NCI-H2227 (cell line): ENCODE measurements at regions not wholly inside any gene's neighbourhood (a gene's known extent, or its start where the extent isn't known, plus 50 kb on each side); places are given as distances from the start of the nearest gene placed in this dataset.

ENCODE experiments used
- DNase-seq: peaks from one replicate; lab custom pipeline; 2025; ENCODE audit not compliant: unreplicated experiment; lab: John Stamatoyannopoulos, UW

DNA sequence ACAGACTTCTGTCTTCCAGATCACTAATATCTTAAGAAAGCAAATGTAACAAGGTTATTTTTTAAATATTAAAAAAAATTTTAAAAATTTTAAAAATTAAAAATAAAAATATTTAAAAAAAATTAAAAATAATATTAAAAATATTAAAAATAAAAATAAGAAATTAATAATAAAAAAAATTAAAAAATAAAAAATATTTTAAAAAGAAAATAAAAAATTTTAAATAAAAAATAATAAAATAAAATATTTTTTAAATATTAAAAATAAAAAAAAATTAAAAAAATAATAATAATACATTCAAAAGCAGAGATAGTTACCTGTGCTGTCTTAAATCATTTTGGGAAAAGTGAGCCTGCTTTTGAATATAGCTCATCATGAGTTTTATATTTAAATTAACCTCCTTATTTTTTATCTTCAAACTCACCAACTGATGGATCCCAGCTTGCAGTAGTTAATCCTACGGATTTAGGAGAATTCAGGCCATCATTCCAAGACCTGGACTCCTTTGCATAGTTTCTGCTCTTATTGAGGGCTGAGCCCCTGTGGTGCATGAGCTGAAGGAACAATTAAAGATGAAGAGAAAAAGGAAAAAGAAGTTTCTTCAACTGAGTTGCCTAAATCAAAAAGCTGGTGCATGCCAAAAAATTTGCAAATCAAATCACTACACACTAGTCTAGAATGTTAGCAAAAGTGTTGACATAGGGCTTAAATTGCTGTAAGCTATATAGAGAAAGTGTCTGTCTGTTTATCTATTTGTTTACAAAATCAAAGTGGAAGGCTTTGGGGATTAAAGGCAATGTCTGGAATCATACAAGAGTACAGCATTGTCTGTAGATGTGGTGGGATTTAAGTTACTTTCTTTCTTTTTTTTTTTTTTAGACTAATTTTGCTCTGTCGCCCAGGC, 50.5 kb upstream of the ZNF438 start:
- DNase-seq = no peak

DNA sequence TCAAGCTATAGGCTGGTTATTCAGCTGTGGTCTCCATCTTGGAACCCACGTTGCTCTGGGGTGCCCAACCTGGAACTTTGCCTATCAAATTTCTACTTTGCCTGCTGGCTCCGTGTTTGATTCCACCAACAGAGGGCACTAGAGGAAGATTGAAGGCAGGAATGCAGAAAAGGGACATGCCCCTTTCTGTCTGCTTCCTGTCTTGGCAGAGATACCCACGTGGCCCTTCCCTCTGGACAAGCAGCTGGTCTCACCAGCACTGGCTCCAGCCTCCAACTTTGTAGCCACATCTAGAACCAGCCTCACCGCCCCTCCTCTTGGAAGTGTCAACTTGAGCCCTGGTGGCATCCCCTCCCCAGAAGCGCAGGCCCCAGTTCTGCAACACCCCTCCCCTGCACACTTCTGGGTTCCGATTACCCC, 52.1 kb upstream of the ZNF438 start:
- peak; percentile 1 for DNase-seq

DNA sequence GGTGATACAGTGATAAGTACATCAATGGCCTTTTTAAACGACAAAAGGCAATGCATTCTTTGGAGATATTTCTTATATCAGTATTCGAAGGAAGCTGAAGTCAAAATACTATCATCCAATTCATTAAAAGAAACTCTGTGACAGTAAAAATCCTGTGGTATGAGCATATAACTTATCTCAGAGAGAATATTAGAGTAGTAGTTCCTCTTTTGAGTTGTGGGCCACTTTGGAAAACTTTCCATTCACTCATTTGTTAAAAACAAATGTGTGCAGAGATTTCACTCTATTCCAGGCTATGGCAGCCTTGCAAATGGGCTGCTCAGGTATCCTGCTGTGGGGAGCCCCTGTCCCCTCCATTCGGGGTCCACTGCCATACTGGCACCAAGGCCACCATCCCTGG, 55.3 kb upstream of the ZNF438 start:
- no peak for DNase-seq

GRCh38 chr10:31087851-31088250, 56.2 kb upstream of the ZNF438 start:
- DNase-seq = no peak

DNA sequence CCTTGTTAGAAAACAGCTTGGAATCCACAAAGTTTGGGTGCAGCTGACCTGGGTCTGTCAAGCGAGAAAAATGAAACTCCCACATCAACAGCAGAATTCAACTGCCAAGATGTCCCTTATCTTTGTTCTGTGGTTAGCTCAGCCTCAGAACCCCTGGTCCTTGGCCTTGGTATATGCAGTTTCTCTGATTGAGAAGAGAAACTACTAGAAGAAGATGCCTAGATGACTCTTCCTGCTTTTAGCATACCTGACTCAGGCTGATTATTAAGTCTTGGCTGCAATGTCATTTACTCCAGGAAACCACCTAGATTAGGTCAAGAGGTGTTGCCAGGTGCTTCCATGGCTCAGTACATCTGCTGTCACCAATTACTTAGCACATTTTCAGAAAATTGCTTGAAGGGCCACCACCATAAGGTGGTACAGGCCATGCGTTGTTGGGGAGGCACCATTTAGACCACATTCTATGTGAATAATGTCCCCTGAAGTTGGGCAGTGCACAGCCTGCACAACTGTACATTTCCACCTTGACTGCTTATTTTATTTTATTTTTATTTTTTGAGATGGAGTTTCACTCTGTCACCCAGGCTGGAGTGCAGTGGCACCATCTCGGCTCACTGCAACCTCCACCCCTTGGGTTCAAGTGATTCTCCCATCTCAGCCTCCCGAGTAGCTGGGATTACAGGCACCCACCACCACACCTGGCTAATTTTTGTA, 59.4 kb upstream of the ZNF438 start:
- DNase-seq = no peak

DNA sequence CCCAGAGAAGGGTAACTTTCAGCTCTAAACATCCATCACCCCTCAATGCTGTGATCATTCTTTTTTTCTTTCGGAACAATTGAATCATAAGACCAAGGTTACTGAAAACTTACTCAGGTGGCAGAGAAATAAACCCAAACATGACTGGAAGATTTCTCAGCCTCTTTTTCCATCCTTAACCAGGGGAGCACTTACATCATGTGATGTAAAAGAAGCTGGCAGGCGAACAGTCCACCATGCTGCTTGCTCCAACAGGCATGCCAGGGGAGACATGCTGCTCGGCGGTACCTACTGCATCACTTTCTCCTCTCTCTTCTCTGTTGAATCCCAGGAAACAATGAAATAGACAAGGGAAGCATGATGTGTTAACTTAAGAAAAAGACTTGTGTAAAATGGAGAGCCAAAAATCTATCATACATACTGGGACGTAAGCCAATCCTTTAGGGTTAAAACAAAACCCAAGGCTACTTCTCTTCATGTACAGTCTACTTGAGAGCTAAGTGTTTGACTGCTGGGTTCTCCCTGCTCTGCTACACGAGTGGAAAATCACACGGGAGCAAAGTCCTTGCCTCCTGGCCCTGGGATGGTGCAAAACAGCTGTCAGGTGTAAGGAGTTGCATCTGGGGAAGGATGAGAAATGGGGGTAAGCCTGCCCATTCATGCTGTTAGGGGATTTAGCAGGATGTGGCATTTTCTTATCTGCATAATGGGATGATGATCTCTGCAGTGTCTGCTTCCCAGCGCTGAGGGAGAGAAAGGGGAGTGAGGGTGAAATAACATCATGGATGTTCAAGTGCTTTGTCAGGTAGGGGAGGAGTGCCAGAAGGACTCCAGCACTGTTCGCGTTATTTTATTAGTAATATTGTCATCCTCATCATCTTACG, 64.3 kb upstream of the ZNF438 start:
- DNase-seq = no peak

DNA sequence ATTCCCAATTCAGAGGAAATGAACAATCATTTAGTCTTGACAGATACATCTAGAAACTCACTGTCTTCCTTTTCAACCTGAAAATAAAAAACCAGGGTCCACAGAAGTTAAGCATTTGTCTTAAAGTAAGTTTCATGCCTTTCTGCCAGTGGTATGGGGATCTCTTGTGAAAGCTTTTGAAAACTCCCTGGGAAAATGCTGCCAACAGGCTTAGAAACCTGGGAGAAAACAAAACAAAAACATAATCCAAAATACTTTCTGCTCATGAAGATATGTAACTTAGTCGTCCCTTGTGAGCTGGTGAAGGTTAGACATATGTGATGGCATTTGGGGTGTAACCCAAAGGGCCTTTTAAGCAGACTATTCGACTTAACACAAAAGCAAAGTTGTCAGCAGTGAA, 66.4 kb upstream of the ZNF438 start:
- no peak for DNase-seq

GRCh38 chr10:31099094-31099493, 67.4 kb upstream of the ZNF438 start:
- no peak for DNase-seq

- DNase-seq = no peak
Measured at GRCh38 chr10:31099664-31100063, 68.0 kb upstream of the ZNF438 start.

DNA sequence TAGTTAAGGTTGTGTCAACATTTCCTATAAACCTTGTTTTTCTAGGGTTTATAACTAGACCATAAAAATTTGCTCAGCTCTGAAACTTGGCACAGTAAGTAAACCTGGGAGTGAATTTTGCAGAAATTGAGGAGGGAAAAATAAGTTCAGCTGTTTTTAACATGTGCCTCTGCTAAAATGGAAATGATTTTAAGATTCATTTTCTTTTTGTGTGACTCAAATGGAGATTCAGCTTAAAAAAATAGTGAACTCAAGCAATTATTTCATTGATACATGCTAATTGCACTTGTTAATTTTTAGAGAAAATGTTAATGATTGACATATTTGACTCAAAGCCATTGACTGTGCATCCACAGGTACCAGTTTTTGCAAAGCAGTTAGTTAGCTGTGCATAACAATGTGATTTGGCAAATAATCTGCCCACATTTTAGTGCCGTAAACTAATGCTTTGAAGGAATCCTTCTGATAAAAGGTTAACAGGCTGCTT, 68.5 kb upstream of the ZNF438 start:
- DNase-seq = no peak

- DNase-seq = no peak
Measured at GRCh38 chr10:31100662-31101061, 69.0 kb upstream of the ZNF438 start.

- no peak for DNase-seq
Measured at GRCh38 chr10:31101123-31101522, 69.5 kb upstream of the ZNF438 start.

- no peak for DNase-seq
Measured at GRCh38 chr10:31102421-31102820, 70.8 kb upstream of the ZNF438 start.

GRCh38 chr10:31103112-31103511, 71.4 kb upstream of the ZNF438 start:
- DNase-seq = no peak

DNA sequence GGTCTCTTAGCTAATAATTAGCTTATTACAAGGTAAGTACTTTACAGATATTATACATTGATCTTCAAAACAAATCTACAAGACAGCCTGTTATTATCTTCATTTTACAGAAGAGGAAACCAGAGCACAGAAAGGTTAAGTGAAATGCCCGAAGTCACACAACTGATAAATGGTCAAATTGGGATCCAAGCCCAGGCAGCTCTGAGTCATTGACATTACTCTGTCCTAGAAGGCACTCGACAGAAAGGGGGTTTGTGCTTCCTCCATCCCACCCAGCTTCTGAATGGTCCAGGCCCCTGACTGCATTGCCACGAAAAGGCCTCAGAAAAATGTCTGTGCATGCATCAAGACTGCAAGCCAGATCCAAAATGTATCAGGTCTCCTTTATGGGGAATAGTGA, 81.3 kb upstream of the ZNF438 start:
- no peak for DNase-seq

GRCh38 chr10:31116226-31116625, 84.6 kb upstream of the ZNF438 start:
- DNase-seq = no peak

DNA sequence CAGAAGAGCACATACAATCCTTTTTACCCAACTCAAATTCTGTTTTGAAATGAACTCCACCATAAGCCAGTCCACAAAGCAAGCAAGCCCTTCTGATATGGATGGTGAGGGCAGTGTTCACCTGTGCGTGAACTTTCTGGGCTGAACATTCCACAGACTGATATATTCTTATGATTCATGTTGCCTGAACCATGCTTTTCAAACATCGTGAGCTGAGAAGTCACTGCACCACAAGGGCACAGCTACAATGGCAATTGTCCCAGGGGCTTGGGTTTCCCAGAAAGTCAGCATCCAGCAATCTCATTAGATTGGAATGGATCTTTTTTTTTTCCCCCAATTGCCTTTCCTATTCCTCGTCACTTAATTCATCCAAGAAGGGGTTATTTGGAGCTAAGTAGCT, 86.9 kb upstream of the ZNF438 start:
- DNase-seq = no peak

- DNase-seq = no peak
Measured at GRCh38 chr10:31120392-31120791, 88.7 kb upstream of the ZNF438 start.

- DNase-seq = no peak
Measured at GRCh38 chr10:31120961-31121685, 89.5 kb upstream of the ZNF438 start.

DNA sequence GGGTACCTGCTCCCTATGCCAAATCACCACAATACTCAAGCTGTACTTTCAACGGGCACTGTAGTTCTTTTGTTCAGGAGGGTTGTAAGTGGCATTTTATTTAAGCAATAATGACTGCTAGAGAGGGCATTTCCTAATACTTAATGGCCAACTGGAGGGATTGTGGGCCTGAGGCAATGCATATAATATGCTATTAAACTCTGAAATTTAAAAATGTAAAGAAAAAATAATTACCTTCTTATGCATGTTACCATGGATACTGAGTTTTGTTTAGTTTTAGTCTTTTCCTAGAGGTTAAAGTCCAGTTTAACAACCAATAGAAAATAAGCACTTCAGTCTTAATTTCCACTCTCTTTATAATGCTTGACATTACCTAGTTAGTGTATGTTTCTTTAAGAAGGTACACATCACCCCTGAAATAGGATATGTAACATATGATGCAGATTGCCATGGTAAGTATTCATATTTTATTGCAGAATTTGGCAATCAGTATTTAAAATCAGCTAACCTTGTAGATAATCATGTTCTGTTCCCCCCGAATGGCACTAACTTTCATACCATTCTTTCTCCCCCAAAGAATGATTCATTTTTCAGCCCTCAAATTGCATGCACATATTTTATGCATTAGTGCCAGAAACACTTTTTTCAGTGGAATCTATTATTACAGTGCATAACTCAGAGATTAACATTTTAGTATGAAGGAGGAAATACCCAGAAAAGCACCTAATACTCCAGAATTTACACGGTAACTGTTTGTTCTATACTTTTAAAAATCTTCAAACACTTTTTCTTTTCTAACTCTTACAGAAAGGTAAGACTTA, 90.3 kb upstream of the ZNF438 start:
- no peak for DNase-seq
